BE2C (cell line): ENCODE measurements at regions not wholly inside any gene's neighbourhood (a gene's known extent, or its start where the extent isn't known, plus 50 kb on each side); places are given as distances from the start of the nearest gene placed in this dataset.

ENCODE experiments used
- DNase-seq: peaks from one replicate; pipeline ENCODE4 v3.0.0-alpha.2; 2020
- H3K27me3 ChIP-seq: fragments of 250-450 bp; sonication (Bioruptor Pico); 2 replicates; pipeline ENCODE4 v1.5.1; 2020; ENCODE audit warnings: mild to moderate bottlenecking
- H3K36me3 ChIP-seq: fragments of 250-450 bp; sonication (Bioruptor Pico); 2 replicates; pipeline ENCODE4 v1.5.1; 2020; ENCODE audit warnings: mild to moderate bottlenecking
- H3K4me1 ChIP-seq: fragments of 250-450 bp; sonication (Bioruptor Pico); 2 replicates; pipeline ENCODE4 v1.5.1; 2020
- H3K4me3 ChIP-seq: 2 replicates; pipeline ENCODE4 v1.5.1; 2011; ENCODE audit warnings: low read depth, low read length
- H3K9me3 ChIP-seq: fragments of 250-450 bp; sonication (Bioruptor Pico); 2 replicates; pipeline ENCODE4 v1.5.1; 2020
- TF ChIP-seq, protein P1 (sequence below): IDR thresholded peaks from 2 replicates; pipeline ENCODE4 v1.5.1; 2012; ENCODE audit warnings: mild to moderate bottlenecking, low read depth, low read length

GRCh38 chr2:215554689-215555498 is 119.0 kb upstream of the FN1 start:
- no peaks in the 10 kb centered on the region for H3K4me1 ChIP-seq
- TF ChIP-seq, protein P1, sequence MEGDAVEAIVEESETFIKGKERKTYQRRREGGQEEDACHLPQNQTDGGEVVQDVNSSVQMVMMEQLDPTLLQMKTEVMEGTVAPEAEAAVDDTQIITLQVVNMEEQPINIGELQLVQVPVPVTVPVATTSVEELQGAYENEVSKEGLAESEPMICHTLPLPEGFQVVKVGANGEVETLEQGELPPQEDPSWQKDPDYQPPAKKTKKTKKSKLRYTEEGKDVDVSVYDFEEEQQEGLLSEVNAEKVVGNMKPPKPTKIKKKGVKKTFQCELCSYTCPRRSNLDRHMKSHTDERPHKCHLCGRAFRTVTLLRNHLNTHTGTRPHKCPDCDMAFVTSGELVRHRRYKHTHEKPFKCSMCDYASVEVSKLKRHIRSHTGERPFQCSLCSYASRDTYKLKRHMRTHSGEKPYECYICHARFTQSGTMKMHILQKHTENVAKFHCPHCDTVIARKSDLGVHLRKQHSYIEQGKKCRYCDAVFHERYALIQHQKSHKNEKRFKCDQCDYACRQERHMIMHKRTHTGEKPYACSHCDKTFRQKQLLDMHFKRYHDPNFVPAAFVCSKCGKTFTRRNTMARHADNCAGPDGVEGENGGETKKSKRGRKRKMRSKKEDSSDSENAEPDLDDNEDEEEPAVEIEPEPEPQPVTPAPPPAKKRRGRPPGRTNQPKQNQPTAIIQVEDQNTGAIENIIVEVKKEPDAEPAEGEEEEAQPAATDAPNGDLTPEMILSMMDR = no peak
- no peaks in the 10 kb centered on the region for H3K27me3 ChIP-seq
- H3K36me3 ChIP-seq = no peaks in the 10 kb centered on the region
- no peaks in the 10 kb centered on the region for H3K9me3 ChIP-seq
- H3K4me3 ChIP-seq = no peak overlapping the region
- DNase-seq = no peak

DNA sequence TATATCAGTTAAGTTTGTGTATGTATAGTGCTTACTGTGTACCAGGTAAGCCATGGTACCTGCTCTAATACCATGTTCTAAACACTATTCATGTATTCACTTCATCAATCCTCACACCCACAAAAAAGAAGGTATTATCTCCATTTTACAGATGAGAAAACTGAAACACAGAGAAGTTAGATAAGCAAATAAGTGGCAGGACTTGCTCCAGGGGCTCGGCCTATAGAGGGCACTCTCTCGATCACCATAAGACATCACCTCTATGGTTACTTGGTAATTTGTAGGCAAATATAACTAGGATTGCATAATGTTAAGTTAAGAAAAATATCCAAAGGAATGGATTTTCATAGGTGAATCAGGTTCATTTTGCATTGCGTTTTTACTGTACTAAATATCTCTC is 118.1 kb upstream of the FN1 start:
- no peaks in the 10 kb centered on the region for H3K9me3 ChIP-seq
- TF ChIP-seq, protein P1 = peak; percentile 24
- H3K27me3 ChIP-seq = no peaks in the 10 kb centered on the region
- H3K4me1 ChIP-seq = no peaks in the 10 kb centered on the region
- H3K36me3 ChIP-seq = no peaks in the 10 kb centered on the region
- DNase-seq = no peak
- H3K4me3 ChIP-seq = no peak overlapping the region

DNA sequence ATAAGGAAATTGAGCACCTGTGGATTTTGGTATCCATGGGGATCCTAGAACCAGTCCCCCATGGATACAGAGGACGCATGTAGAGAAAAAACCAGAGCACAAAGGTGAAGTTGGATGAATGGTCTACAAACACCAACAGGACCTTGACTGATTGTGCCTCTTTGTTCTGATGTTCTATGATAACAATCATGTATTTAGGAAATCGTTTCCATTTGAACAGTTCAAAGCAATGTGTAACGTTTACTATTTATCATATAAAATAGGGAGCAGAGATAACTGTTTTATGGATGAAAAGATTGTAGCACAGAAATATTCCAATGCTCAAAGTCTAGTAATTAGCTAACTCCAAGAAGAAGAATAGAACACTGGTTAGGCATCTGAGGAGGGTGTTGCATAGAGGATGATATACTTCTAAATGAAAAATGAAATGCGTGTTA is 116.3 kb upstream of the FN1 start:
- Histone ChIP-seq H3K9me3 (no peaks in the 10 kb centered on the region), H3K4me3 (no peak overlapping the region), H3K4me1 (no peaks in the 10 kb centered on the region), H3K27me3 (no peaks in the 10 kb centered on the region), H3K36me3 (no peaks in the 10 kb centered on the region)
- DNase-seq = no peak
- TF ChIP-seq, protein P1 = no peak

- H3K4me1 ChIP-seq = no peaks in the 10 kb centered on the region
- no peak for DNase-seq
- no peak overlapping the region for H3K4me3 ChIP-seq
- H3K27me3 ChIP-seq = no peaks in the 10 kb centered on the region
- H3K36me3 ChIP-seq = no peaks in the 10 kb centered on the region
- TF ChIP-seq, protein P1 = no peak
- H3K9me3 ChIP-seq = no peaks in the 10 kb centered on the region
Measured at GRCh38 chr2:215550331-215550730, 114.5 kb upstream of the FN1 start.

- H3K4me3 ChIP-seq = no peak overlapping the region
- H3K4me1 ChIP-seq = no peaks in the 10 kb centered on the region
- DNase-seq = no peak
- H3K36me3 ChIP-seq = no peaks in the 10 kb centered on the region
- TF ChIP-seq, protein P1 = no peak
- H3K9me3 ChIP-seq = no peaks in the 10 kb centered on the region
- no peaks in the 10 kb centered on the region for H3K27me3 ChIP-seq
Measured at GRCh38 chr2:215548714-215549113, 112.8 kb upstream of the FN1 start.

GRCh38 chr2:215542690-215543089 is 106.8 kb upstream of the FN1 start:
- TF ChIP-seq, protein P1 = no peak
- H3K9me3 ChIP-seq = no peaks in the 10 kb centered on the region
- DNase-seq = no peak

More at GRCh38 chr2:215542690-215543089, 106.8 kb upstream of the FN1 start:
- no peaks in the 10 kb centered on the region for H3K27me3 ChIP-seq
- H3K4me1 ChIP-seq = no peaks in the 10 kb centered on the region
- H3K4me3 ChIP-seq = no peak overlapping the region
- H3K36me3 ChIP-seq = no peaks in the 10 kb centered on the region
